ENCODE measurements at regions not wholly inside any gene's neighbourhood (a gene's known extent, or its start where the extent isn't known, plus 50 kb on each side); places are given as distances from the start of the nearest gene placed in this dataset.

- H3K27me3 ChIP-seq (ENCODE audit: control insufficient read depth in 3 of 3, insufficient read depth in 3 of 3, low read length in 2 of 3): peaks cover 0 to 55% (median 15%) of the 10 kb centered on the region in 3 donors
- no peak overlapping the region for H3K27ac ChIP-seq (ENCODE audit: low read depth in 1 of 2, low read length in 1 of 2)
- H3K4me1 ChIP-seq (ENCODE audit: control insufficient read depth in 5 of 5, insufficient read depth in 5 of 5, low read length in 5 of 5): peaks cover 0 to 1% (median 0%) of the 10 kb centered on the region in 5 donors
- no peak for TF ChIP-seq CTCF (IDR thresholded peaks at IDR 0.05; ENCODE audit: control extremely low read depth, extremely low read depth)
- H3K36me3 ChIP-seq (ENCODE audit: control insufficient read depth in 4 of 4, insufficient read depth in 4 of 4, low read length in 4 of 4): no peaks in the 10 kb centered on the region
- no peak for ATAC-seq (ENCODE audit: insufficient read depth, low FRiP score)
- no peak overlapping the region for H3K9ac ChIP-seq (ENCODE audit: insufficient read depth in 1 of 2, low read length in 2 of 2)
- DNase-seq: no peak
- no peak overlapping the region for H3K4me3 ChIP-seq
- no peaks in the 10 kb centered on the region for H3K9me3 ChIP-seq (ENCODE audit: control insufficient read depth in 4 of 4, insufficient read depth in 3 of 4, low read length in 3 of 4)
These were observed 131.8 kb upstream of the VCX start for GRCh38 chrX:7711167-7711566.

- peaks cover 0 to 1% (median 0%) of the 10 kb centered on the region in 5 donors for H3K4me1 ChIP-seq (ENCODE audit: control insufficient read depth in 5 of 5, insufficient read depth in 5 of 5, low read length in 5 of 5)
- ATAC-seq (ENCODE audit: insufficient read depth, low FRiP score) (no peak), DNase-seq (peak in 1 of 3 donors; percentile 2)
- H3K27me3 ChIP-seq (ENCODE audit: control insufficient read depth in 3 of 3, insufficient read depth in 3 of 3, low read length in 2 of 3): peaks cover 0 to 55% (median 13%) of the 10 kb centered on the region in 3 donors
- no peak overlapping the region for H3K9ac ChIP-seq (ENCODE audit: insufficient read depth in 1 of 2, low read length in 2 of 2)
- 53 to 61% methylated on average over 4 of the region's 4 CpGs for WGBS, 2 donors
- no peak for TF ChIP-seq CTCF (IDR thresholded peaks at IDR 0.05; ENCODE audit: control extremely low read depth, extremely low read depth)
- H3K9me3 ChIP-seq (ENCODE audit: control insufficient read depth in 4 of 4, insufficient read depth in 3 of 4, low read length in 3 of 4): no peaks in the 10 kb centered on the region
- no peaks in the 10 kb centered on the region for H3K36me3 ChIP-seq (ENCODE audit: control insufficient read depth in 4 of 4, insufficient read depth in 4 of 4, low read length in 4 of 4)
- H3K27ac ChIP-seq (ENCODE audit: low read depth in 1 of 2, low read length in 1 of 2): no peak overlapping the region
- no peak overlapping the region for H3K4me3 ChIP-seq
These were observed 133.1 kb upstream of the VCX start for GRCh38 chrX:7709845-7710244.

- DNase-seq (peak in 1 of 3 donors; percentile 9), ATAC-seq (ENCODE audit: insufficient read depth, low FRiP score) (no peak)
- Histone ChIP-seq H3K36me3 (ENCODE audit: control insufficient read depth in 4 of 4, insufficient read depth in 4 of 4, low read length in 4 of 4) (no peaks in the 10 kb centered on the region), H3K4me3 (no peak overlapping the region), H3K27ac (ENCODE audit: low read depth in 1 of 2, low read length in 1 of 2) (no peak overlapping the region), H3K9me3 (ENCODE audit: control insufficient read depth in 4 of 4, insufficient read depth in 3 of 4, low read length in 3 of 4) (peaks cover 0 to 1% (median 0%) of the 10 kb centered on the region in 4 donors), H3K27me3 (ENCODE audit: control insufficient read depth in 3 of 3, insufficient read depth in 3 of 3, low read length in 2 of 3) (peaks cover 0 to 34% (median 10%) of the 10 kb centered on the region in 3 donors), H3K4me1 (ENCODE audit: control insufficient read depth in 5 of 5, insufficient read depth in 5 of 5, low read length in 5 of 5) (peaks cover 0 to 1% (median 0%) of the 10 kb centered on the region in 5 donors), H3K9ac (ENCODE audit: insufficient read depth in 1 of 2, low read length in 2 of 2) (no peak overlapping the region)
- TF ChIP-seq CTCF (IDR thresholded peaks at IDR 0.05; ENCODE audit: control extremely low read depth, extremely low read depth): no peak
These were observed 136.9 kb upstream of the VCX start for GRCh38 chrX:7706032-7706431.

DNA sequence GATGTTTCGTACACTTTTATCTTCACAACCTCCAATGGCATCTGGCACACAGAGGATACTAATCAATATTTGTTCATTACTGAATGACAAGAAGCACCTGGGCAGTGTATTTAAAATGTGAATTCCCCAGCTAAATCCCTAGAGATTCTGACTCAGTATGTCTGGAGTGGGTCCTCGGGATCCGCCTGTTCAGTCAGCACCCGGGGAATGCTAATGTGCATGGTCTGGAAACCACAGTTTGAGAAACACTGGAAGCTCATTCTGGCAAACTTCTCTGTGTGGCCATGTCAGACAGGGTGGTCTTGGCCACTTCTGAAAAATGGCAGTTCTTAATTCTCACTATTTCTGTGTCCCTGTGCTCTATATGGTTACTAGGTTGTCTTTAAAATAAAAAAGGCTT, 138.8 kb upstream of the VCX start:
- no peak for ATAC-seq (ENCODE audit: insufficient read depth, low FRiP score)
- Histone ChIP-seq H3K9me3 (ENCODE audit: control insufficient read depth in 4 of 4, insufficient read depth in 3 of 4, low read length in 3 of 4) (peaks cover 0 to 1% (median 0%) of the 10 kb centered on the region in 4 donors), H3K27ac (ENCODE audit: low read depth in 1 of 2, low read length in 1 of 2) (no peak overlapping the region), H3K27me3 (ENCODE audit: control insufficient read depth in 3 of 3, insufficient read depth in 3 of 3, low read length in 2 of 3) (peaks cover 0 to 27% (median 7%) of the 10 kb centered on the region in 3 donors), H3K4me3 (no peak overlapping the region), H3K9ac (ENCODE audit: insufficient read depth in 1 of 2, low read length in 2 of 2) (no peak overlapping the region), H3K36me3 (ENCODE audit: control insufficient read depth in 4 of 4, insufficient read depth in 4 of 4, low read length in 4 of 4) (no peaks in the 10 kb centered on the region), H3K4me1 (ENCODE audit: control insufficient read depth in 5 of 5, insufficient read depth in 5 of 5, low read length in 5 of 5) (no peaks in the 10 kb centered on the region)
- no peak for TF ChIP-seq CTCF (IDR thresholded peaks at IDR 0.05; ENCODE audit: control extremely low read depth, extremely low read depth)
- no peak for DNase-seq
- 91 to 92% methylated on average over 4 of the region's 4 CpGs for WGBS, 2 donors
